SKM-1 treated with dmso at 0.1 percent for 144 hours (cell line): ENCODE measurements at regions not wholly inside any gene's neighbourhood (a gene's known extent, or its start where the extent isn't known, plus 50 kb on each side); places are given as distances from the start of the nearest gene placed in this dataset.

ENCODE experiments used
- DNase-seq: peaks from one replicate; lab custom pipeline; 2025; ENCODE audit not compliant: unreplicated experiment; lab: John Stamatoyannopoulos, UW

GRCh38 chr2:4134551-4135550 is 431.5 kb downstream of the DCDC2C start:
- DNase-seq: no peak

- no peak for DNase-seq
Observed at GRCh38 chr2:4135765-4136164, 432.4 kb downstream of the DCDC2C start.

- no peak for DNase-seq
Observed at GRCh38 chr2:4139316-4139715, 435.9 kb downstream of the DCDC2C start.

GRCh38 chr2:4139731-4140130 is 436.4 kb downstream of the DCDC2C start:
- DNase-seq: no peak

- DNase-seq: no peak
Observed at GRCh38 chr2:4140281-4140970, 437.1 kb downstream of the DCDC2C start.

- DNase-seq: no peak
Observed at GRCh38 chr2:4144731-4145130, 441.4 kb downstream of the DCDC2C start.

GRCh38 chr2:4151521-4151920 is 448.1 kb downstream of the DCDC2C start:
- no peak for DNase-seq

GRCh38 chr2:4152051-4152450 is 448.7 kb downstream of the DCDC2C start:
- DNase-seq: no peak

GRCh38 chr2:4168834-4169233 is 465.5 kb downstream of the DCDC2C start:
- no peak for DNase-seq

GRCh38 chr2:4174796-4175195 is 471.4 kb downstream of the DCDC2C start:
- no peak for DNase-seq

- DNase-seq: no peak
Observed at GRCh38 chr2:4175343-4175742, 472.0 kb downstream of the DCDC2C start.

GRCh38 chr2:4180631-4181030 is 477.3 kb downstream of the DCDC2C start:
- no peak for DNase-seq

- DNase-seq: no peak
Observed at GRCh38 chr2:4181062-4181461, 477.7 kb downstream of the DCDC2C start.

- no peak for DNase-seq
Observed at GRCh38 chr2:4188561-4188960, 485.2 kb downstream of the DCDC2C start.

GRCh38 chr2:4190548-4190947 is 487.2 kb downstream of the DCDC2C start:
- DNase-seq: no peak

- DNase-seq: no peak
Observed at GRCh38 chr2:4192119-4192518, 488.7 kb downstream of the DCDC2C start.

- no peak for DNase-seq
Observed at GRCh38 chr2:4214444-4215205, 511.2 kb downstream of the DCDC2C start.

GRCh38 chr2:4217737-4218136 is 514.4 kb downstream of the DCDC2C start:
- no peak for DNase-seq

GRCh38 chr2:4219101-4219500 is 515.7 kb downstream of the DCDC2C start:
- no peak for DNase-seq

- no peak for DNase-seq
Observed at GRCh38 chr2:4219571-4219970, 516.2 kb downstream of the DCDC2C start.

GRCh38 chr2:4221434-4221833 is 518.1 kb downstream of the DCDC2C start:
- DNase-seq: no peak
